ENCODE measurements at regions not wholly inside any gene's neighbourhood (a gene's known extent, or its start where the extent isn't known, plus 50 kb on each side); places are given as distances from the start of the nearest gene placed in this dataset.

DNA sequence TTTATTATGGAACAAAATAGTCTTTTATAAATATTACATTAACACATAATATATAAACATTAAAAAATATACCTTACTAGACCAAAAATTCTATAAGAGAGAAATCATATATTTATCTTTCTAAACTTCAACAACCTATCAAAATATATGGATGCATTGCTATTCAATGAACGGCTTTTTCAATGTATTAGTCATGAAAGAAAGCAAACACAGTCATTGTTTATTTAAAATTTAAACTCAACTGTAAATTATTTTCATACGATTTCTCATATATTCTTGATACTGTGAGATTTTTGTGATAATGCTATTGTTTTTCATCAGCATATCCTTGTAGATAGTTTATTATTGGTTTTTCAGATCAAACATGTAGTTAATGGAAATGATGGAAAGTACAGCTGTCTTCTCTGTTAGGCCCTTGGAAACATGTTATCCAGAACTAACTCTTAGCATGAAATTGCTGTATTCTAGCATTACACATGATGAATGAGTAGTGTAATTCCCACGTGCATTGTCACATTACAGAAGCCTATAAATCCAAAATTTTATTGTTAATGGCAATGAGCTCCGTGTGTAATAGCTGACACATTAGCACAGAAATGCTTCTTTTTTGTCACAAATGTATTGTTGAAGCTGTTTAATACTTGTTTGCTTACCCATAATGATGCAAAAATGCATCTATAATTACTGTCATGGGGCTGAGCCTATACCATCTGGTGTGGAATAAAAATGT, 1639.9 kb downstream of the SLITRK5 start:
- TF ChIP-seq ZNF777 (tag by site-specific recombination; IDR thresholded peaks at IDR 0.05; ENCODE audit: borderline replicate concordance) (no peak), CTCF (tag by site-specific recombination; IDR thresholded peaks at IDR 0.05) (no peak), ZNF501 (tag by site-specific recombination; IDR thresholded peaks at IDR 0.05) (no peak), ZBTB49 (tag by site-specific recombination; IDR thresholded peaks at IDR 0.05; ENCODE audit: low read depth) (no peak), YY1 (tag by site-specific recombination; IDR thresholded peaks at IDR 0.05) (no peak), ZNF37A (tag by site-specific recombination; IDR thresholded peaks at IDR 0.05) (no peak), ZNF513 (tag by site-specific recombination; IDR thresholded peaks at IDR 0.05) (no peak), ZFP41 (tag by site-specific recombination; IDR thresholded peaks at IDR 0.05; ENCODE audit: borderline replicate concordance) (no peak), ZBTB10 (tag by site-specific recombination; IDR thresholded peaks at IDR 0.05) (no peak), ZNF670 (tag by site-specific recombination; IDR thresholded peaks at IDR 0.05; ENCODE audit: low read depth) (no peak), REST (tag by site-specific recombination; IDR thresholded peaks at IDR 0.05) (no peak), ZNF645 (tag by site-specific recombination; IDR thresholded peaks at IDR 0.05) (no peak), ZNF48 (tag by site-specific recombination; IDR thresholded peaks at IDR 0.05) (no peak)
- TF ChIP-seq, protein P1, sequence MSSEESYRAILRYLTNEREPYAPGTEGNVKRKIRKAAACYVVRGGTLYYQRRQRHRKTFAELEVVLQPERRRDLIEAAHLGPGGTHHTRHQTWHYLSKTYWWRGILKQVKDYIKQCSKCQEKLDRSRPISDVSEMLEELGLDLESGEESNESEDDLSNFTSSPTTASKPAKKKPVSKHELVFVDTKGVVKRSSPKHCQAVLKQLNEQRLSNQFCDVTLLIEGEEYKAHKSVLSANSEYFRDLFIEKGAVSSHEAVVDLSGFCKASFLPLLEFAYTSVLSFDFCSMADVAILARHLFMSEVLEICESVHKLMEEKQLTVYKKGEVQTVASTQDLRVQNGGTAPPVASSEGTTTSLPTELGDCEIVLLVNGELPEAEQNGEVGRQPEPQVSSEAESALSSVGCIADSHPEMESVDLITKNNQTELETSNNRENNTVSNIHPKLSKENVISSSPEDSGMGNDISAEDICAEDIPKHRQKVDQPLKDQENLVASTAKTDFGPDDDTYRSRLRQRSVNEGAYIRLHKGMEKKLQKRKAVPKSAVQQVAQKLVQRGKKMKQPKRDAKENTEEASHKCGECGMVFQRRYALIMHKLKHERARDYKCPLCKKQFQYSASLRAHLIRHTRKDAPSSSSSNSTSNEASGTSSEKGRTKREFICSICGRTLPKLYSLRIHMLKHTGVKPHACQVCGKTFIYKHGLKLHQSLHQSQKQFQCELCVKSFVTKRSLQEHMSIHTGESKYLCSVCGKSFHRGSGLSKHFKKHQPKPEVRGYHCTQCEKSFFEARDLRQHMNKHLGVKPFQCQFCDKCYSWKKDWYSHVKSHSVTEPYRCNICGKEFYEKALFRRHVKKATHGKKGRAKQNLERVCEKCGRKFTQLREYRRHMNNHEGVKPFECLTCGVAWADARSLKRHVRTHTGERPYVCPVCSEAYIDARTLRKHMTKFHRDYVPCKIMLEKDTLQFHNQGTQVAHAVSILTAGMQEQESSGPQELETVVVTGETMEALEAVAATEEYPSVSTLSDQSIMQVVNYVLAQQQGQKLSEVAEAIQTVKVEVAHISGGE (tag by site-specific recombination; conservative IDR thresholded peaks at IDR 0.05; ENCODE audit: low read depth) = no peak

All from HEK293 (cell line).